Activated CD4-positive, alpha-beta T cell treated with anti-CD3 and anti-CD28 coated beads for 48 hours (primary cell): ENCODE measurements at regions not wholly inside any gene's neighbourhood (a gene's known extent, or its start where the extent isn't known, plus 50 kb on each side); places are given as distances from the start of the nearest gene placed in this dataset.
"Not testable (repeated sequence)": the region's sequence is repeated elsewhere in the genome, so short reads cannot be mapped to it uniquely, and the experiment has no call there.

Experiments
- DNase-seq: peaks from one replicate; pipeline ENCODE4 v3.0.0-alpha.2; 2020

DNA sequence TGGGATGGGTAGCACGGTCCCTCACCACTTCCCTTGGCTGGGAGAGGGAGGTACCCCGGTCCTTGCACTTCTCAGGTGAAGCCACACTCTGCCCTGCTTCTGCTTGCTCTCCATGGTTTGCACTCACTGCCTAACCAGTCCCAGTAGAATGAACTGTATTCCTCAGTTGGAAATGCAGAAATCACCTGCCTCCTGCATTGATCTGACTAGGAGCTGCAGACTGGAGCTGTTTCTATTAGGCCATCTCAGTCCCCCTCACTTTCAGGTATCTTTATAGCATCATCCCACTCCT lies 264.9 kb downstream of the ZWINT start:
- no peak for DNase-seq

DNA sequence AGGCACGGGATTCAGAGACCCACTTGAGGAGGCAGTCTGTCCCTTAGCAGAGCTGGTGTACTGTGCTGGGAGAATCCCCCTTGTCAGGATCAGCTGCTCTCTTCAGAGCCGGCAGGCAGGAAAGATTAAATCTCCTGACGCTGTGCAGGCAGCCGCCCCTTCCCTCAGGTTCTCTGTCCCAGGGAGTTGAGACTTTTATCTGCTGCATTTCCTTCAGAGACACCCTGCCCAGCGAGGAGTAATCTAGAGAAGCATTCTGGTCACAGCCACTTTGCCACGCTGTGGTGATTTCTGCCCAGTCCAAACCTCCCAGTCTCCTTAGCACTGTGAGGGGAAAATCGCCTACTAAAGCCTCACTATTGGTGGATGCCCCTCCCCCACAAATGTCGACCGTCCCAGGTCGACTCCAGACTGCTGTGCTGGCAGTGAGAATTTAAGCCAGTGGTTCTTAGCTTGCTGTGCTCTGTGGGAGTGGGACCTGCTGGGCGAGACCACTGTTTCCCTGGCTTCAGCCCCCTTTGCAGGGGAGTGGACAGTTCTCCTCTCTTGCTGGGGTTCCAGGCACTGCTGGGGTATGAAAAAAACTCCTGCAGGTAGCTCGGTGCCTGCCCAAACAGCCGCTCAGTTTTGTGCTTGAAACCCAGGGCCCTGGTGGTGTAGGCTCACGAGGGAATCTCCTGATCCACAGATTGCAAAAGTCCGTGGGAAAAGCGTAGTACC lies 265.4 kb downstream of the ZWINT start:
- no peak for DNase-seq

DNA sequence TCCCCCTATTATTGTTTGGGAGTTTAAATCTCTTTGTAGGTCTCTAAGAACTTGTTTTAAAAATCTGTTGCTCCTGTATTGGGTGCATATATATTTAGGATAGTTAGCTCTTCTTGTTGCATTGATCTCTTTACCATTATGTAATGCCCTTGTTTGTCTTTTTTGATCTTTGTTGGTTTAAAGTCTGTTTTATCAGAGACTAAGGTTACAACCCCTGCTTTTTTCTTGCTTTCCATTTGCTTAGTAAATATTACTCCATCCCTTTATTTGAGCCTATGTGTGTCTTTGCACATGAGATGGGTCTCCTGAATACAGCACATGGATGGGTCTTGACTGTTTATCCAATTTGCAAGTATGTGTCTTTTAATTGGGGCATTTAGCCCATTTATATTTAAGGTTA lies 267.4 kb downstream of the ZWINT start:
- DNase-seq: not testable (repeated sequence)

DNA sequence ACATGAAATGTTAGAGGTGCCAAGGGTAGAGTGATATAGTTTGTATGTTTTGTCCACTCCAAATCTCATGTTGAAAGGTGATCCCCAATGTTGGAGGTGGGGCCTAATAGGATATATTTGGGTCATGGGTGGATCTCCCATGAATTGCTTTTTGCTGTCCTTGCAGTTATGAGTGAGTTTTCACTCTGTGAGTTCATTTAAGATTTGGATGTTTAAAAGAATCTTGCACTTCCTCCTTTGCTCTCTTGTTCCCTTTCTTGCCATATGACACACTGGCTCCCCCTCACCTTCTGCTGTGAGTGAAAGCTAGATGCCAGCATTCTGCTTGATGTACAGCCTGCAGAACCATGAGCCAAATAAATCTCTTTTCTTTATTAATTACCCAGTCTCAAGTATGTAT lies 269.2 kb downstream of the ZWINT start:
- DNase-seq: no peak

DNA sequence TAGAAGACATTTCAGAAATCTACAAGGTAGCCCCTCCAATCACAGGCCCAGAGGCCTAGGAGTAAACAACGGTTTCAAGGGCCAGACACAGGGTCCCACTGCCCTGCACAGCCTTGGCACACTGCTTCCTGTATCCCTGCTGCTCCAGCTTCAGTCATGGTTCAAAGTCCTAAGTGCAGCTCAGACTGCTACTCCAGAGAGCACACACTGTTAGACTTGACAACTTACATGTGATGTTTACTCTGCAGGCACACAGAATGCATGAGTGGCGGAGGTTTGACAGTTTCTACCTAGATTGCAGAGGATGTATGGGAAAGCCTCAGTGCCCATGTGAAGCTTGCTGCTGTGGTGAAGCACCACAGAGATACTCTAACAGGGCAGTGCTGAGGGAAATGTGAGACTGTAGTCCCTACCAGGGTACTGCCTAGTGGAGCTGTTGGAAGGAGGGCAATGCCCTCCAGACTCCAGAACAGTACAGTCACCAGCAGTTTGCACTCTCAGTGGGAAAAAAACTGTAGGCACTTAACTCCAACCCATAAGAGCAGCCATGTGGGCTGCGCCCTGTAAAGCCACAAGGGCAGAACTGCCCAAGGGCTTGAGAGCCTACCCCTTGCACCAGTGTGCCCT lies 270.0 kb downstream of the ZWINT start:
- DNase-seq: no peak

DNA sequence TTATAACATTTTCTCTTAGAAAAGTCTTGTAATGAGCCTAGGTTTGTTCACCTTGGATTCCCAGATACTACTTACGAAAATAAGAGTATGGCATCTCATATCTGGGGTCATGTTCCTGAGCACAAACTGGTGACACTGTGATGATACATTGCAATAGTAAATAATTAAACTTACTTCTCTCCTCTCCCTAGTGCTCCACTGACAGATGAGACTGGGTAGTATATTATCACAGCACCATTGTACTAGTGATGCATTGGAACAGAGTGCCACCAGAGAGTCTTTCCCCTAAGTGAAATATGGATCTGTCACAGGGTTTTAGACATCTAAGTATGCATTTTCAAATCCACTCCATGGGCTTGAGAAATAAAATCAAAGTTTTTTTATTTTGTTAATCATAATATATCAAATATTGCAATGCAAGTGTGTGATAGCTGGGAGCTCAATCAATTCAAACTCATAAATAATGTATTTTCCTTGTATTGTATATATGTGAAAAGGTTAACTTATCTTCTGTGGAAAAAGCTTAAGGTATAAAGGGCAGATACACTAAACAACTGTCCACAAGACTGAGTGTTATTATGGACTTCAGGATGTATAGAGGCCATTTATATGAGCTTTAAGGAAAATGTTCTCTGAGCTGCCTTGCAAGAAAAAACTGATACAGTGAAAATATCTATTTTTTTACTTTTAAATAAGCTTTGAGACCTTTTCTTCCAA lies 275.5 kb downstream of the ZWINT start:
- no peak for DNase-seq

DNA sequence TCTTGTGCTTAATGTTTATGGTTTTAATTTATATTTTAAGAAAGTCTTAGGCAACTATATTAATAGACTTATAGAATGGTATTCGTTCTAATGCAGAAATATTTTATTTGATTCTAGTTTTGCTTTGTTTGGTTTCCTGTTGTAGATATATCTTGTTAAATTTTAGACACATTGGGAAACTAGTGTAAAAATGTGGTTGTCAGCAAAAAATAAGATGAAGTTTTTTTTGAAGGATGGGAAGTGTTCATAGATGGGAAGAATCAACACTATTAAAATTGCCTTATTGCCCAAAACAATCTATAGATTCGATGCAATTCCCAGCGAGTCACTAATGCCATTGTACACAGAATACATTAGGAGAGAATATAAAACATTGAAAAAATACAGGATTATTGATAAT lies 278.9 kb downstream of the ZWINT start:
- no peak for DNase-seq

DNA sequence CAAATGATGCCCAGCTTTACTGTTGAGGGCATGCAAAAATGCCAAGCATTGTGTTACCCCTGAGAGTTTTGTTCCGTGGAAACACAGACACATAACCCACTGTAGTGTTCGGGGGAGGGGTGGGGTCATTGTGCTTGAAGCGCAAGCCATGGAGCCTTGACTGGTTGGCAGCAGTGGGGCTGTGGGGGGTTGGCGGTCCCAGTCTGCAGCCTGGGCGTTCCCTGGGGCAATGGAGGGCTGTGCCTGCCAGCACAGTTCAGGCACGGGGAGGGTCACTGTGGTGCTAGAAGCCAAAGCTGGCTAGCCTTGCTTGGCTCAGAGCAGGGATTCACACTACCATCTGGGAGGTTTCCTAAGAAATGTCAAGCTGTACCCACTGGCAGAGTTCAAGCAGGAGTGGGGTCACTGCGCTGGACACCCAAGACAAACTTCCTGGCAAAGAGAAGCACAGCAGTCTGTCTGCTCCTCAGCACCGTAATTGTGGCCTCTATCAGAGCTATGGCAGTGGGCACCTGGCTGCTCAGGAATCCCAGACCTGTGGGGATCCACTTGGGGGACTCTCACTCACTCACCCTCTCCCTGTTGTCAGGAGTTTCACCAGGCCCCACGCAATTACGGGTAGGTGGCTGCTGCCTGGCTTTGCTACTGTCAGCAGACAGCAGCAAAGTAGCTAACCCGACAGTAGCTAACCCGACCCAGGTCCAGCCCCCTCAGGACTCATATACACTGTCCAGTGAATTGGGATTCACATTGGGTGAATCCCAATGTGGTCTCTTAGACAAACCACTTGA lies 292.4 kb downstream of the ZWINT start:
- no peak for DNase-seq

DNA sequence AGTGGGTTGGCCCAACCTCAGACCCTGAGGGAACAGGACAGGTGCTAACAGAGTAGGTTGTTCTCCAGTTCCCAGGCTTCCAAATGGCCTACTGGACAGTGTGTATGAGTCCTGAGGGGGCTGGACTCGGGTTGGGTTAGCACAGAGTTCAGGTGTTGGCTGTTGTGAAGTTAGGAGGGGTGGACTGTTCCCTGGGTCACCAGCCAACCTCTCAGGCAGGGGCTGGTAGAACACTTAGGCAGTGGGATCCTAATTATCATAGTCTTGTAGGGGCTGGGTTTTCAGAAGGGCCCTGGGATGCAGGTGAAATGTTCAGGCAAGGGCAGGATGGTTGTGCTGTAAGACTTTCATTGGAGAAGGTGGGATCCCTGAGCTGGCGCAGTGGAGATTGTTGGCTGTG lies 293.0 kb downstream of the ZWINT start:
- DNase-seq: no peak

DNA sequence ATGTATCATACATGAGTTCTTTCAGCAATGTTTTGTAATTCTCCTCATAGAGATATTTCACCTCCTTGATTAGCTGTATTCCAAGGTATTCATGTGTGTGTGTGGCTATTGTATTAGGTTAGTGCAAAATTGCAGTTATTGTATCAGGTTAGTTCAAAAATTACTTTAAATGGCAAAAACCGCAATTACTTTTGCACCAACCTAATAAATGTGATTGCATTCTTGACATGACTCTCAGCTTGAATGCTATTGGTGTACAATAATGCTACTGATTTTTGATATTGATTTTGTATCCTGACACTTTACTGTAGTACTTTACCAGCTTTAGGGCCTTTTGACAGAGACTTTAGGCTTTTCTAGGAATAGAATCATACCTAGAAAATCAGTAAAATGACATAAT lies 297.4 kb downstream of the ZWINT start:
- DNase-seq: no peak

DNA sequence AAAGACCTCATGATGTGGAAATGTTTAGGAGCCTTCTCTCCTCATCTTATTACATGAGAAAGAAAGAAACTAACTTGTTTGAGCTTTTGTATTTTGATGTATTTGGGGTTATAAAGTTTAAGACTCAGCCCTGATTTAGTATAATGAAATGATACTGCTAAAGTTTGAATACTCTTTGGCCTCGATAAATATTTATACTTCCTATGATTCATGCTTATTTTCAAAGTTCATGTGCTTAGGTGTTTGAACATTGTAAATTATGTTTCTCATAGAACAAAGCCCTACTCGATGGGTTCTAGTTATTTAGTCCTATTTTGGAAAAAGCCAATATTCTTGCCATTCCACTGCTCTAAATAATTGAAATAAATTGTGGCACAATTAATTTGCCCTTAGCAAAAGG lies 303.2 kb downstream of the ZWINT start:
- no peak for DNase-seq

DNA sequence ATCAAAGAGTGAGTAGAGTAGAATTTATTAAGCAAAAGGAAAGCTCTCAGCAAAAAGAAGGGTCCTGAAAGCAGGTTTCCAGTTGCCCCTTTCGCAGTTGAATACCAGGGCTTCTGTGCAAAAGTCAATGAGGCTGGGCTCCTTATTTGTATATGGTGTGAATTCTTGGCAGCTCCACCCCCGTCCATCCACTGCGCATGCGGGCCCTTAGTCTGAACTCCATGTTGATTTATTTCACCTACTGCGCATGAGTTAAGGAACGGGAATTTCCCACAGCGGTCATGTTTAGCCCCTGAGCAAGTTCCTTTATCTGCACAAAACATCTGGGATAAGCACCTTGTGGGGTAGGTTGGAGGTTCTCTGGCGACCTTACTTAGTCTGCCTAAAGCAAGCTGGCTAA lies 325.6 kb downstream of the ZWINT start:
- no peak for DNase-seq

DNA sequence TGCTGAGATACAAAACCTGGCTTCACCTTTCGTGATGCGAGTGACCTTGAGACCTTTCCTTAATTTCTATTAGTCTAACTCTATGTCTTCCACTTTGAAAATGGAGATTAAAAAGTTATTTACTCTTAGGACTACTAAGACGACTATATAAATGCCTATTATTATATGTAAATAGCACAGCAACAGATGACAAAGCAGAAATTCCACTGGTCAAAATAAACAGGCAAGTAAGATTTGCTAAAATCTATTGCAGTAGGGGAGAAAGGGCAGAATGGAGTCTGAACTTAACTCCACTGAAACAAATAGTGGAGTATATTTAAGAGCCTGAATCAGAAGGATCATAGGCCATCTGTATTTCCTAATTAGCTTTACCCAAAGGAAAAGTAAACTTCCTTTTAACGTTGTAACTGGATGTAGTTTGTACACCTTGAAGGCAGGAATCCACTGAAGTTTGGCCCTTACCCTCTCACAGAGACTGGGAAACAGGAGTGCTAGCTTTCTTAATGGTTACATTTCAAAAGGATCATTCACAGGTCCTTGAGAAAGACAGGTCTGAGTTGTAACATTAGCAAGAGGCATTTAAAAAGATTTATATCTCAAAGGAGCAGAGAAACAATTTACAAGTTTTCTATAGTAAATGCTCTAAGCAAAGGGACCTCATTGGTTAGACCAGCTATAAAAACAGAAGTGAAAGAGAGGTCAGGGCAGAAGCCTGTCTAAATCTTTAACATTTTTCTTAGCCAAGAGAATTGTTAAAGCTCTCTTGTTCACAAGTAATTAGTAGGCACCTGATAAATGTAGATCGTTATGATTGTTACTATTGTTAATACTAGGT lies 332.5 kb downstream of the ZWINT start:
- no peak for DNase-seq

DNA sequence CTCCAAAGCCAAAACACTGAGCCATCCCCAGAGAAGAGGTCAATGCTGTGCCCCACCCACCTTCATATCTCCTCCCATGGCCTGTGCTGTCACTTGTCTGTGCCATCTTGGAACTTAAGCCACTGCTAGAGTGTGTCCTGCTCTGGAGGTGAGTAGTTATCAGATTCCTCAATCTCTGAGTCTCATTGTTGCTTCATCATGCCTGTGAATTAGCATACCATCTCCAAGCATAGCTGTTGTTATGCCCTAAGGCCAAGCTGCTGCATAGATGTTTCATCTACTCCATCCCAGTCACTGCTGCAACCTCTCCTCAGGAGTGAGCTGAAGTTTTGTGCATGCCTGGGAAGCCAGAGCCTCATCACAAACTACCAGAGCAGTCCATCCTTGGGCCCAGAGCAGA lies 349.0 kb downstream of the ZWINT start:
- no peak for DNase-seq

DNA sequence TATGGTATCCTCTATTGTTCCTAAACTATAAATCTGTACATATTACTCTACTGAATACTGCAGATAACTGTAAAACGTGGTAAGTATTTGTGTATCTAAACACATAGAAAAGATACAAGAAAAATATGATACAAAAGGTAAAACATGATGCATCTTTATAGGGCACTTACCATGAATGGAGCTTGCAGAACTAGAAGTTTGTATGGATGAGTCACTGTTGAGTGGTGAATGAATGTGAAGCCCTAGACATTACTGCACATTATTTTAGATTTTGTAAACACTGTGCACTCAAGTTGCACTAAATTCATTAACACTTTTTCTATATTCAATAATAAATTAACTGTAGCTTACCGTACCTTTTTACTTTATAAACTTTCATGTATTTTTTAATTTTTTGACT lies 357.5 kb downstream of the ZWINT start:
- no peak for DNase-seq

DNA sequence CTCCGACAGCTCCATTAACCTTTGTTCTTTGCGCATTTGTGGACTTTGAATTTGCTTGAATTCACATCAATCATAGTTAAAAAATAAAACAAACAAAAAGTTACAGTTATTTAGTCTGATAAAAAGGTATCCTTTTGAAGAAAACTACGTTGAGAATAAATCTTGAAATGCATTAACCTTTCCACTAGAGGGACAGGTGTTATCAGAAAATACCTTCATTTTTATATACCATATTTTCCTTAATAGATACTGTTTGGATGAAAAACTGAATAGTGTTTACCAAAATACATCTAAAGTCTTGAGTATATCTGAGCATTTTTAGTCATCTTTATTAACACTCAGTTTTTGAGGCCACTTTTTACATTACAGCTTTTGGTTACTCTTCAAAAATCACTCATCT lies 371.9 kb downstream of the ZWINT start:
- DNase-seq: no peak

DNA sequence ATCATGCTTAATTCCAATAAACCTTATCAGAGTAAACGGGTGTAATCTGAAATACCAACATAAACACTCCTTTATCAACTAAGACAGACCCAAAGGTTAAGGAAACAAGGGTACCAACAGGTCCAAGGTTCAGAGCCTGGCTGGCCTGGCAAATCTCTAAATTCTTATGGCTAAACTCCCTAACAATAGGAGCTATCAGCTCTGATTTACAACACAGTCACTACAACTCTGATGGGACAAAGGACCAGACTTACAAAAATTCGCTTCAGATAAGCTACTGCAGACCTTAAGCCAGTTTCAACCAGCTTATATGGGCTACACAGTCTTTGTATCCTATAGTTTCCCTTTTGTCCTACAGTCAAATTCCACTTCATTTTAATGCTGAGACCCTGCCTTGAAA lies 381.9 kb downstream of the ZWINT start:
- DNase-seq: no peak

DNA sequence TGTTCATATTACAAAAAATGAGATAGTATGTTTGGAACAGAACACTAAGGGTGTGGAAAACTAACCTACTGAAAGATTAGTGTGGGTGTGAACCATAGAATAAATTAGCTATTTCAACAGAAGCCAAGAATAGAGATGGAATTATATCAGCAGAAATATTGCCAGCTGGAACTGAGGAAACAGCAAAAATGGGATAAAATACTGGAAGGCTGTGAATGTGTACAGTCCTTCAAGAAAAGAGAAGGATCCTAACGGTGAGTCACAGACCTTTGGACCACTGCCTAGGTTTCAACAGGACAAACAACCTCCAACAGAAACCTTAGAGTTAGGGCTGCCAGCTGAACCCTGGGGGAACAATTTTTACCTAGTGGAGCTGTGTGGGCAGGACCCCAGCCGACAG lies 395.0 kb downstream of the ZWINT start:
- DNase-seq: no peak

DNA sequence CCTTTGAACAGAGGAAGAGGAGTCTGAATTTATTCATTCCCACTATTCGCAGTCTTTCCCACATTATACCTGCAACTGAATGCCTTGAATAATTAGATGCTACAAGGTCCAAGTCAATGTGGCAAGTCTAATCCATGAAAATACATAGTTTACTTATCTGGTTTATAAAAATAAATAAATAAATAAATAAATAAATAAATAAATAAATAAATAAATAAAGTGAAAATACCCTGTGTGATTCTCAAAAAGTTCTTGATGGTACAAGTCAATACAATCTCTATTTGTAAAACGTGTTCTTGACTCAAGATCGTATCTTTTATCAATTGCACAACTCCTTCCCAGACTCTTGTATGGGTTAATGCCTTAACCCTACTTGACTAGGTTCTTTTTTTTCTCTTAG lies 417.7 kb downstream of the ZWINT start:
- no peak for DNase-seq

DNA sequence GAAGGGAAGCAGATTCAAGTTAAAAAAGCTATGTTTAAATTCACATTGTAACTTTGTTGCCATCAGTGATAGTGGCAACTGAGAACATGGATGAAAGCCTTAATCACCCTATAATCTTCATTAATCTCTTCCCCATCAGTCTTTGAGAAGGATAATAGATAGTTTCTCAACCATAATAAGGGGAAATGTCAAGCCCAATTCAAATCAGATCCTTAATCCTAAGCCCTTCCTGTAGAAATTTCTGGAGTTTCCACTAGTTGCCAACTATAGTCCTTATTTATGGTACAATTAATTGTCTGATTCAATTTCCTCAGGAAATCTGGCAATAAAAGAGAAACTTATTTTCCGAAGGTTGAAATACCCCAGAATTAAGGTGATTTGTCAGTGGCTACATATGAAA lies 431.8 kb downstream of the ZWINT start:
- DNase-seq: no peak

DNA sequence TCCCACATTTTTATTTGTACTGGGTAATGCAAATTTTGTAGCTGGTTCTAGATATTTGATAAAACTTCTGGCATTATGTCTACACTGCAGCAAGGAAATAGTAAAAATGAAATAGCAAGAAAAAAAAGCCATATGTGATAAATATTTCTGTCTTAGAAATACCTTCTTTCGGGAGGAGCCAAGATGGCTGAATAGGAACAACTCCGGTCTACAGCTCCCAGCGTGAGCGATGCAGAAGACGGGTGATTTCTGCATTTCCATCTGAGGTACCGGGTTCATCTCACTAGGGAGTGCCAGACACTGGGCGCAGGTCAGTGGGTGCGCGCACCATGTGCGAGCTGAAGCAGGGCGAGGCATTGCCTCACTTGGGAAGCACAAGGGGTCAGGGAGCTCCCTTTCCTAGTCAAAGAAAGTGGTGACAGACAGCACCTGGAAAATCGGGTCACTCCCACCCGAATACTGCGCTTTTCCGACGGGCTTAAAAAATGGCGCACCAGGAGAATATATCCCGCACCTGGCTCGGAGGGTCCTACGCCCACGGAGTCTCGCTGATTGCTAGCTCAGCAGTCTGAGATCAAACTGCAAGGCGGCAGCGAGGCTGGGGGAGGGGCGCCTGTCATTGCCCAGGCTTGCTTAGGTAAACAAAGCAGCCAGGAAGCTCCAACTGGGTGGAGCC lies 461.4 kb downstream of the ZWINT start:
- DNase-seq: not testable (repeated sequence)

DNA sequence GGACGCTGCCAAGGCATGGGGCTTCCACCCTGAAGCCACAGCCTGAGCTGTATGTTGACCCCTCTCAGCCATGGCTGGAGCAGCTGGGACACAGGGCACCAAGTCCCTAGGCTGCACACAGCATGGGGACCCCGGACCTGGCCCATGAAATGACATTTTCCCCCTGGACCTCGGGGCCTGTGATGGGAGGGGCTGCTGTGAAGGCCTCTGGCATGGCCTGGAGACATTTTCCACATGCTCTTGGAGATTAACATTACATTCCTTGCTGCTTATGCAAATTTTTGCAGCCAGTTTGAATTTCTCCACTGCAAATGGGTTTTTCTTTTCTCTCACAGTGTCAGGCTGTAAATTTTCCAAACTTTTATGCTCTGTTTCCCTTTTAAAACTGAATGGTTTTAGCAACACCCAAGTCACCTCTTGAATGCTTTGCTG lies 463.6 kb downstream of the ZWINT start:
- no peak for DNase-seq
